Common myeloid progenitor, CD34-positive (primary cell): ENCODE measurements at regions not wholly inside any gene's neighbourhood (a gene's known extent, or its start where the extent isn't known, plus 50 kb on each side); places are given as distances from the start of the nearest gene placed in this dataset.

Experiments used
- CTCF ChIA-PET: fragments of 350-600 bp; sonication (Branson Sonifier 250); formaldehyde crosslinking; loops from one replicate; lab custom pipeline; 2021; ENCODE audit warnings: antibody characterized with exemption; lab: Charles Lee
- POLR2A ChIA-PET: fragments of 350-600 bp; sonication (Branson Sonifier 250); formaldehyde crosslinking; loops from one replicate; lab custom pipeline; 2021; ENCODE audit warnings: antibody characterized with exemption; lab: Charles Lee
- DNase-seq, 3 donors: peaks; one replicate each; pipeline versions ENCODE4 v3.0.0 to v3.0.0-alpha.2; 2013
- H3K27ac ChIP-seq, 2 experiments: 1 replicate in 1 of 2; 2 replicates in 1 of 2; pipeline ENCODE4 v1.7.0; 2013; ENCODE audit warnings: inconsistent platforms in 2 of 2, low read length in 2 of 2, mild to moderate bottlenecking in 2 of 2, low read depth in 1 of 2, moderate library complexity in 1 of 2; ENCODE audit not compliant: severe bottlenecking in 2 of 2, insufficient read depth in 1 of 2, poor library complexity in 1 of 2
- H3K27me3 ChIP-seq, 5 experiments: replicated peaks in 2 of 5; 1 replicate in 3 of 5; 2 replicates in 2 of 5; pipeline versions ENCODE4 v1.6.1 to v1.7.0; 2013; ENCODE audit warnings: low read length in 4 of 5, mild to moderate bottlenecking in 2 of 5, moderate library complexity in 2 of 5, inconsistent platforms in 1 of 5; ENCODE audit not compliant: insufficient read depth in 5 of 5, control insufficient read depth in 4 of 5
- H3K36me3 ChIP-seq, 4 experiments: 1 replicate in 2 of 4; 2 replicates in 2 of 4; pipeline versions ENCODE4 v1.6.1 to v1.7.0; 2013; ENCODE audit warnings: low read length in 3 of 4, control low read depth in 1 of 4, mild to moderate bottlenecking in 1 of 4; ENCODE audit not compliant: control insufficient read depth in 4 of 4, insufficient read depth in 4 of 4
- H3K4me1 ChIP-seq, 4 experiments: 1 replicate in 3 of 4; 2 replicates in 1 of 4; pipeline versions ENCODE4 v1.6.1 to v1.7.1; 2013; ENCODE audit warnings: low read length in 3 of 4, mild to moderate bottlenecking in 3 of 4, control low read depth in 1 of 4, inconsistent platforms in 1 of 4, moderate library complexity in 1 of 4; ENCODE audit not compliant: control insufficient read depth in 4 of 4, insufficient read depth in 4 of 4; ENCODE audit errors: control extremely low read depth in 1 of 4
- H3K4me3 ChIP-seq, 7 experiments: 1 replicate in 4 of 7; 2 replicates in 3 of 7; pipeline versions ENCODE4 v1.5.1 to v1.7.0; 2013; ENCODE audit warnings: mild to moderate bottlenecking in 7 of 7, low read length in 6 of 7, moderate library complexity in 6 of 7, inconsistent platforms in 2 of 7, low read depth in 2 of 7, control low read depth in 1 of 7; ENCODE audit not compliant: insufficient read depth in 4 of 7, control insufficient read depth in 1 of 7; ENCODE audit errors: extremely low read depth in 1 of 7
- H3K9me3 ChIP-seq, 5 experiments: 1 replicate in 4 of 5; 2 replicates in 1 of 5; pipeline versions ENCODE4 v1.6.1 to v1.7.1; 2013; ENCODE audit warnings: low read length in 4 of 5, mild to moderate bottlenecking in 2 of 5, inconsistent platforms in 1 of 5, low read depth in 1 of 5, moderate library complexity in 1 of 5; ENCODE audit not compliant: control insufficient read depth in 4 of 5, insufficient read depth in 2 of 5; ENCODE audit errors: control extremely low read depth in 1 of 5
- WGBS: methylation state at CpG from one replicate; pipeline ENCODE4 v1.1.5; 2013; ENCODE audit not compliant: insufficient coverage; 5-methylcytosine and 5-hydroxymethylcytosine counted together

GRCh38 chr3:164521644-164522043 is 556.7 kb downstream of the SI start:
- WGBS = 100% methylated on average over 2 of the region's 2 CpGs
- Histone ChIP-seq H3K27me3 (no peaks in the 10 kb centered on the region), H3K9me3 (peaks cover 0 to 11% (median 0%) of the 10 kb centered on the region in 5 experiments), H3K27ac (no peak overlapping the region), H3K4me3 (no peak overlapping the region), H3K36me3 (no peaks in the 10 kb centered on the region), H3K4me1 (no peaks in the 10 kb centered on the region)
- POLR2A ChIA-PET = no interaction called here
- CTCF ChIA-PET = no interaction called here
- DNase-seq = no peak

GRCh38 chr3:164521139-164521538 is 557.2 kb downstream of the SI start:
- DNase-seq = no peak
- ChIA-PET POLR2A (no interaction called here), CTCF (no interaction called here)
- H3K9me3 ChIP-seq = peaks cover 0 to 11% (median 0%) of the 10 kb centered on the region in 5 experiments
- H3K27ac ChIP-seq = no peak overlapping the region
- no peaks in the 10 kb centered on the region for H3K4me1 ChIP-seq
- WGBS = 86% methylated on average over 3 of the region's 4 CpGs
- no peak overlapping the region for H3K4me3 ChIP-seq
- no peaks in the 10 kb centered on the region for H3K36me3 ChIP-seq
- H3K27me3 ChIP-seq = no peaks in the 10 kb centered on the region

- no peak overlapping the region for H3K27ac ChIP-seq
- H3K9me3 ChIP-seq = peaks cover 0 to 5% (median 4%) of the 10 kb centered on the region in 5 experiments
- no peak overlapping the region for H3K4me3 ChIP-seq
- no peak for DNase-seq
- no peaks in the 10 kb centered on the region for H3K4me1 ChIP-seq
- H3K36me3 ChIP-seq = no peaks in the 10 kb centered on the region
- ChIA-PET CTCF (no interaction called here), POLR2A (no interaction called here)
- 86% methylated on average over 5 of the region's 5 CpGs for WGBS
- no peaks in the 10 kb centered on the region for H3K27me3 ChIP-seq
Measured at GRCh38 chr3:164515256-164515655, 563.0 kb downstream of the SI start.

- DNase-seq = no peak
- Histone ChIP-seq H3K4me3 (no peak overlapping the region), H3K9me3 (peaks cover 0 to 5% (median 0%) of the 10 kb centered on the region in 5 experiments), H3K27ac (no peak overlapping the region), H3K4me1 (no peaks in the 10 kb centered on the region), H3K27me3 (no peaks in the 10 kb centered on the region), H3K36me3 (no peaks in the 10 kb centered on the region)
- ChIA-PET POLR2A (no interaction called here), CTCF (no interaction called here)
- 94% methylated on average over 5 of the region's 6 CpGs for WGBS
Measured at GRCh38 chr3:164514576-164514975, 563.7 kb downstream of the SI start.

GRCh38 chr3:164507886-164508285 is 570.4 kb downstream of the SI start:
- Histone ChIP-seq H3K4me1 (no peaks in the 10 kb centered on the region), H3K27ac (no peak overlapping the region), H3K4me3 (no peak overlapping the region), H3K27me3 (no peaks in the 10 kb centered on the region), H3K9me3 (no peaks in the 10 kb centered on the region), H3K36me3 (no peaks in the 10 kb centered on the region)
- no peak for DNase-seq
- CTCF ChIA-PET = no interaction called here
- POLR2A ChIA-PET = no interaction called here

- POLR2A ChIA-PET = no interaction called here
- Histone ChIP-seq H3K27ac (no peak overlapping the region), H3K4me1 (no peaks in the 10 kb centered on the region), H3K36me3 (no peaks in the 10 kb centered on the region), H3K4me3 (no peak overlapping the region), H3K27me3 (no peaks in the 10 kb centered on the region), H3K9me3 (no peaks in the 10 kb centered on the region)
- DNase-seq = no peak
- CTCF ChIA-PET = no interaction called here
Measured at GRCh38 chr3:164498917-164499316, 579.4 kb downstream of the SI start.

GRCh38 chr3:164488893-164489292 is 589.4 kb downstream of the SI start:
- H3K4me3 ChIP-seq = no peak overlapping the region
- no peak overlapping the region for H3K27ac ChIP-seq
- DNase-seq = no peak
- H3K36me3 ChIP-seq = no peaks in the 10 kb centered on the region
- no peaks in the 10 kb centered on the region for H3K27me3 ChIP-seq
- ChIA-PET CTCF (no interaction called here), POLR2A (no interaction called here)
- no CpG with 5 or more reads among the region's 2 CpGs for WGBS
- H3K9me3 ChIP-seq = no peaks in the 10 kb centered on the region
- H3K4me1 ChIP-seq = no peaks in the 10 kb centered on the region
